NCI-H774 (cell line): ENCODE measurements at regions not wholly inside any gene's neighbourhood (a gene's known extent, or its start where the extent isn't known, plus 50 kb on each side); places are given as distances from the start of the nearest gene placed in this dataset.
"Not testable (repeated sequence)": the region's sequence is repeated elsewhere in the genome, so short reads cannot be mapped to it uniquely, and the experiment has no call there.

ENCODE experiments used
- DNase-seq: peaks from one replicate; lab custom pipeline; 2025; lab: John Stamatoyannopoulos, UW

DNA sequence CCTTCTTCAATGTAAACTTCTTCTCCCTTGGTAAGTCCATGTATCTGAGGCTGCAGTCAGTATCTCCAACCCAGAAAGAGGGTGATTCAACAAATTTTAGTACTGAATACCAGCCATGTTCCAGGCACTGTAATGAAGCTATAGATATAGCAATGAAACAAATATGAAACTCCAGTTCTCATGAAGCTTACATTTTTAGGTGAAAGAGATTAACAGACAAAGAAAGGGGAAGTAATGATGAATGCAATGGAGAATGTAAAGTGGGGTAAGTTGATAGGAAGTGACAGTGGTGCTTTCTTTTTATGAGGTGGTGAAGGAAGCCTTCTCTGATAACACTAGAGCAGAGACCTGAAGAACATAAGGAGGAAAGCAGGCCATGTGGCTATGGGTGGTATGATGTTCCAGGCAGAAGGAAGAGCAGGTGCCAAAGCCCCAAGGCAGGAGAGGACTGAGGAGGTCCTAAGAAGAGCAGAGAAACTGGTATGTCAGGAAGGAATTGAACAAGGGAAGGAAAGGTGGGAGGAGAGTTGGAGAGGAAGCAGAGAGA is 143.6 kb downstream of the TFAP2B start:
- DNase-seq: no peak

DNA sequence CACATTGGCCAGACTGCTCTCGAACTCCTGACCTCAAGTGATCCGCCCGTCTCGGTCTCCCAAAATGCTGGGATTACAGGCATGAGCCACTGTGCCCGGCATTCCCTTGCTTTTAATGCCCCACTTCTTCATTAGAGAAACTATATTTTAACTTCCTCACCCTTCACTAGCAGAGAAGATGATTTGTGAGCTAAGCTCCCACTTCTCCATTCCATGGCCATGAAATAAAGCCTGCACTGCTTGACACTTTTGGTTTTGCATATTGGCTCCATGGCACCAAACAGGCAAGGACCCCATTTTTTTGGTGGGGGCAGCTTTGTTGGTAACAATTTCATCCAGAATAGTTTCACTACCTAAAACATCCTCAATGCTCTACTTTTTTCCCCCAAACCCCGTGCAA is 145.3 kb downstream of the TFAP2B start:
- DNase-seq: no peak

DNA sequence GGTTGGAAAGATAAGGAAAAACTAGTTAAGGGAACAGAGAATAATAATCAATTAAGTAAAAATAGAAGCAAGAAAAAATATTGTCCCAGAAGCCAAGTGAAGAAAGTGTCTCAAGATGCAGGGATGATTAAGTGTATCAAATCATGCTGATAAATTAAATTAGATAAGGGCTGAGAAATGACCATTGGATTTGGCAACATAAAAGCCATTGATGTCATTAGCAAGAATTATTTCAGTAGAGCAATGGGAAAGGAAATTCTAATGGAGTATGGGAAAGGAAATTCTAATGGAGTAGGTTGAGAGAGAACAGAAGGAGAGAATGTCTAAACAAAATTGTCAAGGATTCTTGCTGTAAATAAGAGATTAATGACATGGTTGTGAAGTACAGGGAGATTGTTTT is 146.8 kb downstream of the TFAP2B start:
- no peak for DNase-seq

DNA sequence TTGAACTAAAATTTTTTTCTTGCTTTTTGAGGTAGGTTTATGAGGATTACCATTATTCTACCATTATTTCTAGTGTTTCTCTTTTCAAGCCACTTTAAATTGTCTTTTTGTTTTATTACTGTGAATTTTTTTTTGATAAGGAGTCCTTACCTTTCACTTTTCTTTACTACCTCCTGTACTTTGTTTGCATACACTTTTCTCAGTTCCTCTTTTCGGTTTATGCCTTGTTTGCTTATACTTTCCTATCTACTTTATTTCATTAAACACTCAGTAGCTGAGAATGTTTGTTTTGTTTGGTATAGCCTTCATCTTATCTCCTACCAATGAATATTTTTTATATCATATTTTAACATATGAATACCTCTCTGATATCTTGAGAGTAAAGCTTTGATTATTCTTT is 147.9 kb downstream of the TFAP2B start:
- DNase-seq: no peak

DNA sequence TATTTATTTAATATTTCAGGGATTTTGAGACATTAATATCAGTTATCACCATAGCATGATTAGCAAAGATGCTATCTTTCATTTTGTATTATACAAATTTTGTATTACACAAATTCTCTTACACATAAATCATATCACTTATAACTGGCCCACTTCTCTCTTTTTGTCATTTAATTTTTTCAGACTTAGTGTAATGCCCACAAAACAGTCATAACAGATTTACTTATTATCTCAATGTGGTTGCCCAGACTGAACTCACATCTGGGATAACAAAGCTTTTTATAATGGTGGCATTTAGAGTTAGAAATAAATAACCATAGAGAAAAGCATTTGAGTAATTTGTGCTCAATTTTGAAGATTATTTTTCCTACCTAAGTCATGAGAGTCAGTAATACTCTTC is 148.3 kb downstream of the TFAP2B start:
- no peak for DNase-seq

DNA sequence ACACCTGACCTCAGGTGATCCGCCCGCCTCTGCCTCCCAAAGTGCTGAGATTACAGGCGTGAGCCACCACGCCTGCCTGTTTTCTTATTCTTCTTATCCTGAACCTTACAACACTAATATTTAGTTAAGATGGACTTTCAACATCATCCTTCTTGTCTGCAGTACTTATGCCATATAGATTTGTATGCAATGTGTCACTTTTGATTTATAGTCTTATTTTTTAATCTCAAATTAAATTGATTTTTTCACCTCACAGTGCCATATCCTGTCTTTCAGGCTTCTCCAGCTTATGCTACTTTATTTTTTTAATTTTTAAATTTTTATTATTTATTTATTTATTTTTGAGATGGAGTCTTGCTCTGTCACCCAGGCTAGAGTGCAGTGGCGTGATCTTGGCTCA is 149.6 kb downstream of the TFAP2B start:
- DNase-seq: not testable (repeated sequence)

DNA sequence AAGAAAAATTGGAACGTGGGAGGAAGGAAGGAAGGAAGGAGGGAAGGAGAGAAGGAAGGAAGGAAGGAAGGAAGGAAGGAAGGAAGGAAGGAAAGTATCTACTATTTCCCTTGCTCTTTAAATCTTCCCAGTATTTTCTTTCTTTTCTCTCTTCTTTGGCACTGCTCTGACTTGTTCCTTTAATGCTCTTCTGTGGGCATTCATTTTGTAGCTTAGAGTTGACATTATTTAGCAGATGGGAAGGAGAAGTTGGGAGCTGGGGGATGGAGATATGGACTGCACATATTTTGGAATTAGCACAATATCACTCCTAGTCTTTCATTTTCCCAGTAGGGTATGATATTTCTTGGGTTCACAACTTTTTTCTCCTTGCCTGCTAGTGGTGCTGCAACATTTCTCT is 152.2 kb downstream of the TFAP2B start:
- no peak for DNase-seq

DNA sequence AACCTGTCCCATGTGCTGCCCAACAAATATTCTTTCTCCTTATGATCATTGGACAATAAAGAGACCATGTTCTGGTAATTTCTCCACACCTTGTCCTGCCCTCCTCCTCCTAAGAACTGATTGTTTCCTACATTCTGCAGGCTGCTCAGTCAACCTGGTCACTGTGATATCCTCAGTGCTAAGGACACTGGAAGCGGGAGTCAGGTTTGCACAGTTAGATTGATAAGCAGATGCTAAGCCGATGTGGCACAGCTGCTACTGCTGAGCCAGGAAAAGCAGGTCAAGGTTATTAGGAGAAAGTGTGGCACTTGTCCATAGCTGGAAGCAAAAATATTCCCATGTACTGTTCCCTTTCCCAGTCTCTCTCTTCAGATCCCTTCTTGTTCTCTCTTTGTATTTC is 154.8 kb downstream of the TFAP2B start:
- no peak for DNase-seq

DNA sequence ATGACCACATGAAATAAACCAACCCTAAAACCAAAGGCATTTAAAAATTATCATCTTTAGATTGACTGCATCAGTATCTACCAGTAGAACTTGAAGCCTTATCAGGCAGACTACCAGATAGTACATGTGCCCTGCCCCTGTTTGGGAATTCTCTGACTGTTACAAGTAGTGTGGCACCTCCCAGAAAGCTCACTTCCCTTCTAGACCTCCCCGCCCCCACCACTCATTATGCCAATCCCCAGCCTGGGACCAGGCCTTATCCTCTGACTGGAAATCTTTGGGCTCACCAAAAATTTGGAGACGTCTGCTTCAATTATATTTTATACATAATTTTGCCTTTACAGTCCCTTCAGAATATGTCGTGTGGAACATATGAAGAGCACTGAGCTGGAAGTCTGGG is 155.6 kb downstream of the TFAP2B start:
- DNase-seq: no peak

DNA sequence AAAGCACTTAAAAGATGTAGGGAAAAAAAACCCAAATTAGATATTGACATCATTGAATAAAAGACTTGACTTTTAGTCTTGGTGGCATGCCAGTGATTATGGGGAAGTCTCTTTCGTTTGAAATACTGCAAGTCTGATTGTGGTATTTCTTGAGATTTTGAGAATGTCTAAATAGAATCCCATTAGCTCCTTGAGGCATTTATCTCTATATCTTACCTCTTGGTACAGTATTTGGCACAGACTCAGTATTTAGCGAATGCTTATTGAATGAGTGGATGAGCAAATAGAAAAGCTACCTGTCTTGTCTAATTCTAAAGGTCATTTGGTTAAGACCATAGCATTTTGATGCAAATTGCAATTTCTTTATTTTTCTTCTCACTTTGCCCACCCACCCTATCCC is 156.5 kb downstream of the TFAP2B start:
- no peak for DNase-seq

DNA sequence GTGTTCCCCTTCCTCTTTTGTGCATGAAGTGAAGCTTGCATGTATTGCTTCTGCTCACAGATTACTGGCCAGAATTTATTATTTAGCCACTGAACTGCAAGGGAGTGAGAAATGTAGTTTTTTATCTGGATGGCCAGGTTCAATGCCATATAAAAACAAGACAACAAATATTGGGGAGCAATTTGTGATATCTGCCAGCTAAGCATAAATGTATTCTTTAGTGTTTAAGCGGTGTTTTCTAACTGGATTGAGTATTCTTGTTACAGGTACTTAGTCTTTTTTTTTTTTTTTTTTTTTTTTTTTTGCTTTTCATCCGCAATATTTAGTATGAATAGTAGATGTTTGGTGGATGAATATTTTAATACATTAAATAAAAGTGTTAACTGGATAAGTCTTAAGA is 158.2 kb downstream of the TFAP2B start:
- no peak for DNase-seq

DNA sequence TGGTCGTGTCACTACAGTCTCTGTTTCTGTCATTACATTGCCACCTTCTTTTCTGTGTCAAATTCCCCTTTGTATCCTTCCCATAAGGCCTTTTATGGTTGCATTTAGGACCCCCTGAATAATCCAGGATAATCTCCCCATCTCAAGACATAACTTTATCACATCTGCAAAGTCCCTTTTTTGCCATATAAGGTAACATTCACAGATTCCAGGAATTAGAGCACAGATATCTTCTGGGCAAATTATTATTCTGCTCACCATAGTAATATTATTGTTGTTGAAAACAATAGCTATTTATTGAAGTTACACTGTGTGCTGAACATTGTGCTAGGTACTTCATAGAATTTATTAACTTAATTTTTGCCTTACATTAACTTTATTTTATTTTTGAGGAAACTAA is 159.1 kb downstream of the TFAP2B start:
- no peak for DNase-seq

DNA sequence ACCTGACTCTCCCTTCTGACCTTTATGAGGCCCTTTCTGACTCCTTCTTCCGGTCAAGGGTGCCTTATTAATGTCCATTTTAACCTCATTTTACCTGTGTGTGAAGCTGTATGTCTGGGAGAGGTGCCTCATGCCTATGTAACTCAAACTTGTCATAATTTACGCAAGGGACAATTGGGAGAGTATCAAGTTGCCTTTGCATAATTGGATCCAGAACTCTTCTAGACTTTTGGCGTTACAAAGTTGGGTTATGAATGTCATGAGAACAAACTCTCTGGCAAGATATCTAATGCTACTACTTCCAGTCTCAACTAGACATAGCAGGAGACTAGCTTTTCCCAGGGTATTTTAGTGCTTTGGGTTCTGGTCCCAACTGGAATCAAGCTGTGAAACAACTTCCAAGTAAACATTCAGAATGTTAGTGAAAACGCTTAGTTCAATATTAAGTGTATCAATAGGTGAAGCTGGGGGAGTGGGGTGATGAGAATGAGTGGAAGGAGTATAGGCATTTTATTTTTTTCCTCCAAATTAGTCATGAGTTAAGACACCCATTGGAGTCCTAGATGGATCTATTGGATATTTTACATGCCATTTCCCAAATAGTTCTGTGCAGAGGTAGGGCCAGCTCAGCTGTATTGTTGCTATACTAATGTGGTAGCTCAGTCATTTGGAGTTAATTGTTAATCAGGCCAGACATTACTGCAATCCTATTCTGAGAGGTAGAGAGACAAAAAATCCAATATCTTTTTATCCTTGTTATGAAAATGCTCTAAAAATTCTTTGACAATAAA is 159.9 kb downstream of the TFAP2B start:
- no peak for DNase-seq

DNA sequence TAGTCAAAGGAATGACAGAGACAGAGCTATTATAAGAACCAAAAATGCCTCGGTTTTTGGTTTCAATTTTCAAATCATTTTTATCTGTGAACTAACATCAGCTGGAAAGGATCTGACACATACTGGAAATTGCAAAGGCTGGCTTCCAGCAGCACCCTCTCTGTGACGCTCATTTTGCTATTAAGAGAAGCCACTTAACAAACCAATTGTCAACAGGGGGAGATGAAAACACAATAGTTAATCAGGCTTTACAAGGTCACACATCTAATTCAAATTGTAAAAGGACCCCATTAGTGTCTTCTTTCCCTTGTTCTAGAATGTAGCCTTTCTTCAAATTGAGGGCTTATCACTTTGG is 160.5 kb downstream of the TFAP2B start:
- no peak for DNase-seq

DNA sequence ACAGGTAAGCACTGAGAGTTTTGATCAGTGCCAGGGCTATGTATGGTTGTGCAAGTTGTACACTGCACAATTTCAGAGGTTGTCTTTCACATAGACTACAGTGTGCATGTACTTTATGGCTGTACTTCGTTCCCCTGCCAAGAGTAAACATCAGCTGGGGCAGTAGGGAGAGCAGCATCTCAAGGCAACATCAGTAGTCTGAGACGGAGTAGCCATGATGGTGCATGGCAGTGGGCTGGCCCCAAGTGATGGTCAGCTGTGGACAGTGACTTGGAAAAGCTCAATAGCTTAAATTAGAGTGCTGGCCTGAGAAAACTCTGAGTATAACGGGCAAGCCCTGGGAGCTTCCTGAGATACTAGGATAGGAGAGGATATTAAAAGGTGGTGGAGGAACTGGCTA is 165.5 kb downstream of the TFAP2B start:
- no peak for DNase-seq

DNA sequence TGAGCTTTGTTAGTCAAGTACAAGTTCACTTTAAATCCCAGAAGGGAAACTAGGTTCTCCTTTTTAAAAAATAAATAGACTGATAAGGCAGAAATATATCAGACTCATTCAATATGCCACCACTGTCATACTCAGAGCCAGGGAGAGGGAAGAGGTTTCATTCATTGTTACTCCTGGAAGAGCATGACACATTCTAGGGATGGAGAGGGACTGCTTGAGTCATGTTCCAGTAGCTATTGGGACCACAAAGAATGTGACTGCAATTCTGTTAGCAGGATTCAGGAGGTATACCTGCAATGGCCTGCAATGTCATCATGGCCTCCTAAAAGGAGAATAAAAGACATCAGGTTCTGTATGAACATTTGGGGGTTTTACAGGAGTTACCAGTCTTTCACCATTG is 167.6 kb downstream of the TFAP2B start:
- DNase-seq: no peak

DNA sequence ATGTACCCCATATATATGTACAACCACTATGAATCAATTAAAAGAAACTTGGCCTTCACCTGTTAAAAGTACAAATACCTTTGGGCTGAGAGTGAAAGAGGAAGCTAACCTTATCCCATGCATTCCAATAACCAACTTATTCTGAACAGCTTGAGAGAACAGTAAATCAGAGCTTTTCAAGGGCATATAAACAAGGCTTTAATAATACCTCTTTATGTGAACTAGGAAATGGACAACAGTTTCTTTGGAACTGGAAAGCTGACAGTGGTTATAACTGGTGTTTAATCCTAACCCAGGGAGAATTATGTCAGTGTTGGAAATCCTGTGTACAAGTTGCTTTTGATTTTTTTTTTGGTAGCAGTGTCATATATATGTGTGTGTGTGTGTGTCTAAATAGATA is 170.5 kb downstream of the TFAP2B start:
- no peak for DNase-seq

DNA sequence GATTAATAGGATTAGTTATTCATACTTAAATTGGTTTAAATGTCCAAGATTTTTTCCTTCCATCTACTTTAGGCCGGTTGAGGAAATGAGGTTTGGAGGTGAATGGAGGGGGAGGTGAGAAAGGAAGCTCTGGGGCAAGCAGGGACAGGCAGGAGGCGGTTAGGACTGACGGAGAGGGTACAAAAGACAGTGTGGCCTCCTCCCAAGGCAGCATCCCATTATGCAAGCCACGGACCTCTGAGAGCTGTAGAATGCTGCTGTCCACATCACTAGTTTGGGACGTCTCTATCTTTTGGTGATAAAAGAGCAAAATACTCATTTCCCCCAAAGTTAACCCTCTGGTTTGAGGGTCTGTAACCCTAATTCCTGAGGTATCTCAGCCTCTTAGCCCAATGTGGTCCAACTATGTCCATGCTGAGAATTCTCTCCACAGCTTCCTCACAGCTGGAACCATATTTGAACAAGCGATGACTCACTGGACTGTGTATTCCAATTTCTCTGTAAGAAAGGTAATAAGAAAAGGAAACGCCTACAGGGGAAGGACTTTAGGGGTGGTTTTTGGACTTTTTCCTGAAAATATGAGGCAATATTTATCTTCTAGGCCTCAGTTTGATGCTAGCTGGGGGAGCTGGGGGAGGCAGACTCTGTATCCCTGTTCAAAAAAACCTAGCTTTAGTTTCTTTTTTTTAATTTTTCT is 172.2 kb downstream of the TFAP2B start:
- no peak for DNase-seq

DNA sequence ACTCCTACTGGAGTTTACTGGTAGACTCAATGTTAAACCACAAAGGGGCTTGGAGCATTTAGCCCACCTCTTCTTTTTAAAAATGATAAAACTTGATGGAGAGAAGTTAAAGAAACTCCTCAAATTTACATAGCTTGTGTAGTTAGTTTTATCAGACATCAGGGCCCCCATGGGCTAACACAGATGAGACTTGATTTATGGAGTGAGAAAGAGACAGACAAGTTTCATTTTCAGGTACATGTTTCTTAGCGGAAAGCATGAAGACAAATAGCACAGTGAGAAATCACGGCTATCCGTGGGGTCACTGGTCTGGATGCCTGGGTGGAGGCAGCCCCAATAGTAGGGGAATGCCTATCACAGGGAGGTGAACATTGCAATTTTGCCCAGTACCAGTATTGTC is 173.6 kb downstream of the TFAP2B start:
- DNase-seq: no peak

DNA sequence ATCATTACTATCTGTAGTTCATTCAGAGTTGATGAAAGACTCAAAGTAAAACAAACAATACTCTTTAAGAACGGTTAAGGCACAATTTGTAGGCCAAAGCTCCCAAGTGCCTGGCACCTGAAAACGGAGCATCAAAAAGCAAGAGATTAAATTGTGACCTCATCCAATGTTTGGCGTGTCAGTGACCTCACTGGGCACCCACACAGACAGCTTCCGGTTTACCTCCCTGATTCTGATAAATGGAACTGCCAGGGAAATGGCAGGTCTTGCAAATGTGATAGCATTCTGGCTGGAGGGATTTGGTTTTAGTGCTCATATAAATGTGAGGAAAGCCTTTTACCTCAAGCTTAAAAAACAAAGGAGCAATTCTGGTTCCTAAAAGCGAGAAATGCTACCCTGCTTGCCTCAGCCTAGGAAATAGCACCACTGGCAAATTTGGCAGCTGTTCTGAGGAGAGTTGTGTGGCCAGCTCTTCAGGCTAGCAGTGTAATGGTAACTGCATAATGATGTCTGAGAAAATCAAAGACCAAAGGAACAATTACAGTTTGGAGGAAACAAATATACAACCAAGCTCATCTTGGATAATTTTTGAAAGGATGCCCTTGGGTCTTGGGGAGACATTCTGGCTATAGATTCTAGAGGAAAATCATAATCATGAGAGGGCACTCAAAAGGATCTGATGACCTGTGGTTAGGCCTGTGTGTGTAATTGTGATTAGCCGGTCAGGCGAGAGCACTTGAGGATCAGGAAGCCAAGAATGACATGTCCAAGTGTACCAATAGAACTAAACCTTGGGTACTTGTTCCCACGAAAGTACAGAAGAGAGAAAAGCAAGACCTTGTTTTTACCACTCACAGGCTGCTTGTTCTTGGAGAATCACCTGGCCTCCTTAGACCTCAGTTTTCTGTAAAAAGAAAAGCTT is 174.3 kb downstream of the TFAP2B start:
- no peak for DNase-seq

DNA sequence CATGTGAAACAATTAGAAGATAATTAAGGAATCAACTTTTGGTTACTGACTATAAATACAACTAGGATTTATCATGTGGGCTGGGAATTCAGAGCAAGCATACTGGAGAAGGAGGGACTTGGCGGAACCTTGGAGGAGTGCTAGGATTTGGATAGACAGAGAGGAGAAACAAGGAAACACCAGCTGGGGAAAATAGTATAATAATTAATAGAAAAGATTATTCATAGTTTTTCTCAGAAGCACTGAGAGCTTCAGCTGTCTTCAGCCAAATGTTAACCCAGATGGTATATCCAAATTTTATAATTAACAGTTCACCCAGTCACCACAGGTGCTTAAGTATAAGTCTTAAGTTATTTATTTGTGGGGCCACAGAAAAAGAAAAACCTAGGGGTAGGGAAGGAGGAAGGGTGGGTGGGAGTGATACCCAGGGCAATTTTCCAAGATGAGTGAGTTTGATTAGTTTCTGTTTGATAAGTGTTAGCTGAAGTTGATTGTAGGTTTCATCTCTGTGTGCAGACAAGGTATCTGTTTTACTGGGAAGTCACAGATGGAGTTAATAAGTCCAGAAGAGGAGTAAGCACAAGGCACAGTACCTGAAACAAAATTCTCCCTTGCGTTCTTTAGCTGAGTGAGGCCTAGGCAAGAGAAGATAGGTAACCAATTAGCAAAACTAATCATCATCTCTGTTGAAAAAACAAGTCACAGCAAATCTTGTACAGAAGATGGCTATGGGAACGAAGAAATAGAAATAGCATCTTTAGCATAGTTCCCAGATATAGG is 175.5 kb downstream of the TFAP2B start:
- DNase-seq: no peak

DNA sequence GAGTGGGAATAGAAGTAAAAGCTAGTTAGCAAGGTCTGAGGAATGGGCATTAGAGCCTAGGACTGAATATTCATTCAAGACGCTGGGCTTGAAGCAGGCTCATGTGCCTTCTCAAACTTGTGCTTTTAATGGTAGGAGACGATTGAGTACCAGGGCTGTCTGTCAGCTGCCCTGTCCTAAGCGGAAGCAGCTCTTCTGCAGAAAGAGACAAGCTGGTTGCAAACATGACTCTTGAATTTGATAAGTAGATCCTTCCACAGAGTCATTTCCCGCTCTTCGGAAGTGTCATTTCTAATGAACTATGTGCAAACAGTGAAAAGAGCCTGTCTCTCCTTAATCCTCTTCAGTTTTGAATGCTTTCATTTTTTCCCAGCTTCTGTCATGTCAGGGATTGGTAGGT is 176.4 kb downstream of the TFAP2B start:
- no peak for DNase-seq
